ENCODE measurements at regions not wholly inside any gene's neighbourhood (a gene's known extent, or its start where the extent isn't known, plus 50 kb on each side); places are given as distances from the start of the nearest gene placed in this dataset.

DNA sequence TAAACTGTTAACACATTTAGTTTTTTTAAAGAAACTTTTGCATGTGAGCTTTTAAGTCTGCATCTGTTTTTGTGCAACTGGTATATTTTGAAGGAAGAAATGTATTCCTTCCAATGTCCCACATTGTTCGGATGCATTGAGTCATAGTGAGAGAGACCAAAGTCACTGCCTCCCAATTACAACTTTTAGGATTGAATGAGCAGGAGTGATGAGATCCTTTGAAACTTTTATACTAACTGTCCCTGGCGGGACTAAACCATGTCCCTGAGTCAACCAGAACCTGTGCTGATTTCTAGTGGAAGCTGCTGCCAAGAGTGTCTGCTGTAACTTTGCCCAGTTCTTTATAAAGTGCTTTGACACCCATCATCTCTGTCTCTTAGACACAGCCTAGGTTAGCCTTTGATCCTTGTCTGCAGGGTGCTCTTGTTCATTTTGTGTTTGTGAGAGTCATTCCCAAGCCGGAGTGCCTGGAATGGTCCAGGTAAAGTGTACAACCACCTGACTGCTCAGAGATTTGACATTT is 122.7 kb downstream of the ZNF518B start:
- no peak for DNase-seq

DNA sequence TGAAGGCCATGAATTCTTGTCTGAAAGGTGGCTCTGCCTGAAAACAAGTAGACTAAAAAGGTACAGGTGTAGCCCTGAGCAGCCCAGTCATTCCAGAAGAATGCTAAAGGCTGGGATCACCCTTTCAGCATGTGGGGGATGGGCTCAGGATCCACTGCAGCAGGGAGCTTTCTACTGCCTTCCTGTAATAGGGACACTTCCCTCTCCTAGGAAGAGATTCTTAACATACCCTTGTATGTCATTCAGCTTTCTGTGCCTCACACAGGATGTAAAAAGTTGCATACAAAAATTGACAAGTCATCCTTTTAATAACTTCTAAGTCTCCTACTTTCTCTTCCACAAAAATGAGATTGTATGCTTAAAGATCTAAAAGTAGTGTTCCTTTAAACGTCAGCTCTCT is 123.3 kb downstream of the ZNF518B start:
- no peak for DNase-seq

DNA sequence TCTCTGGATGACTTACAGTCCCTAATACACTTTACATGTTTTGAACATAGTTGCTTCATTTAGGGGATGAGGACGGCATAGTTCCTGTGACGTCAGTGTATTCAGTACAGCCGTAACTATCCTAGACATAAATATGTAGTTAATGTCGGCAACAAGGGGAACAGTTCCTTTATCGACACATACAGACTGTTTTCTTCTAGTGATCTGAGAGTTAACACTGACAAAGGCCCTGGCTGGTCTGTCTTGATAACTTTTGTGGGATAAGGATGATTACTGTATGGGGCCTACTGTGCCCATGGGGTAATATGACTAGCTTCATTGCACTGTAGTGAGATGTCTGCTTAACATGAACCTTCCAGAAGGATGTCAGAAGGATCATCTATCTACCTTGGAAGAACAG is 131.2 kb downstream of the ZNF518B start:
- no peak for DNase-seq

DNA sequence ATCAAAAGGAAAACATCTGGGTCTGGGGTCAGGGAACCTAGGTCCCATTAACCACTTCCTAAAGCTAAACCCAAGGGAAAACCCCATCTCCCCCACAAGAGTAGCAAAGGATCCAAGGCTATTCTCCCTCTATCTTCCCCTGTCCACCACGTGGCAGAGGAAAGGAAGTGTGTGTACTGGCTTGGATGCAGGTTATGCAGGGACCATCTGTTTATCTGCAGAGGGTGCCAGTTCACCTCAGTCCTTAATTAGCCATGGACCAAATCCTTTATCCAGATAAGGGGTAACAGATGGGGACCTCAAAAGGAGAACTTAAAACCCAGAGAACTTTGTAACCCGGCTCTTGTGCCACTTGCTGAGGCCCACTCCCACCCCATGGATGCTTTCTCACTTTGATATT is 135.3 kb downstream of the ZNF518B start:
- DNase-seq = no peak

DNA sequence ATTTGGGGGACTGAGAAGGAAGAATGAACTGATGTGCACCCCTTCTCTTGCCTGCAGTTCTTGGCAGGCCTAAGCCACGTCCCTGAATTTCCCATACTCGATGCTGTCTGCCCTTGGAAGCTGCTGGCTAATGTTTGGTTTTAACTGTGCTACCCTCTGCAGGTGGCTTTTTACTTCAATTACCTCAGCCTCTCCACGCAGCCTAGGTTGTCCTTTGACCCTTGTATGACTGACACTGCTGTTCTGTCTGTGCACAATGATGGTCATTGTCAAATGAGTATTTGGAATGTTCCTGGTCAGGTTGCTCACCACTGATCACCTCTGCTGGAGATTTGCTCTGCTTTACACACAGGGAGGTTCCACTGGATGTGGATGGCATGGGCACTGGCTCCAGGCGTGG is 137.1 kb downstream of the ZNF518B start:
- no peak for DNase-seq

DNA sequence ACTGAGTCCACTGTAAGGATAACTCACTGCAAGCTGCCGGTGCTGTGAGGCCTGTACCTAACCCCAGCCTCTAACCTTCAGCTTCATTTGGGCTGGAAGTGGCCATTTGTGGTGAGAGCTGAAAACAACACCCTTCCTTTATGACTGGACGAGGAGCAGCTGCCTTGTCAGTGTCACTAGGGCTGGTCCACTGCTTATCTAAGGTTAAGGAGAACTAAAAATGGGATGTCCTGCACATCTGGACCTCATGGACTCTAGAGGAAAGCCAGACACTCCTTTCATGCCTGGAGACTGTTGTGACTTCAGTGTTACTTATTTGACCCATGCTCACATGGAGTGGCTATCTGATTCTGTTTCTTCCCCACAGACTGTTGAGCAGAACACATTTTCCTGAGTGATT is 139.9 kb downstream of the ZNF518B start:
- DNase-seq = no peak

DNA sequence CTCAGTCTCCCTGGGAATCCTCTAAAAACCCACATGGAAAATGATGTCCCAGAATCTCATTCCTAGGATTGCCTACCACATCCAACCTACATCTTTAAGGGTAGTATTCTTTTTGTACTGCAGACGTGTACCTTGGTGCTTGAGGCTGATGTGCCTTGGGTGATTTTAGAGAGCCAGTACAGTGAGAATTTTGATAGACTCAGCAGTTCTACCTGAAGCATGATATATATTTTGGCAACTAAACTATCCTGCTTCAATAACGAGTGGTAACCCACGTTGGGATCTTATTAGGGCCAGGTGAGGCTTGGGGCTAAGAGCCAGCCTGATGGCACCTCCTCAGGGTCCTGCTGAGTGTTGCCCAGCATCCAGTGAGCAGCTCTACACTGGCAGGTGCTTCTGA is 140.4 kb downstream of the ZNF518B start:
- no peak for DNase-seq

DNA sequence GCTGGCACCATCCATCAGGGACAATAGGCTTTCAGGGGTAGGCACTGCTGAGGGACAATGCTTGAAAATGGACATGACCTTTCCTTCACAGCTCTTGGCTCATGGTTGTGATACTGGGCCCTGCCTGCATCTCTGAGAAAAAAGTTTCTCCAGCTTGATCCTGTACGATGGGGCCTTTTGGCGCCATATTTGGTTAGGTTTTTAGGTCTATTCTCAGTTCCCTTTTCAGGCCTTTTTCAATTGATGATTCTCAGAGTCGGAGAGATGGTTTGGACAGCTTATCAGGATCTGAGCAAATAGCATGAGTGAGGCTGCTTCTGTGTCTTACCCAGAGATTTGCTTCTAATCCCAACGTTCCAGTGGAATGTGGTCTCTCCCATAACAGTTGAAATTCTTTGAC is 141.6 kb downstream of the ZNF518B start:
- DNase-seq = no peak

DNA sequence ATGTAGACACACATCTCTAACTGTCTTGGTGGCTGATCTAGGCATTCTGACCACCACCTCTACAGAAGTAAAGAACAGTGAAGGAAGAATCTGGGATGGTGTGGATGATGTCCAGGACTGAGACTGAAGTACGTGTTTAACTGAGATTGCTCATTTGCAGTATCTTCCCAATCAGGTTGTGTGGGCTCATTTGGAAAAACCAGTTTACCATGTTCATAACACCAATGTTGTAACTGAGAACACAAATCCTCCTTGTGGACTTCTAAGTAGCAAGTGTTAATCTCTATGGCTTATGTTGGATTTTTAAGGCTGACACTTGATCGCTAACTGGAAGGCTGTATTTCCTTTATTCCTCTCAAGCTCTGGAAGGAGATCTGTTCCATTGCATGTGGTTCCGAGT is 144.7 kb downstream of the ZNF518B start:
- DNase-seq = no peak

DNA sequence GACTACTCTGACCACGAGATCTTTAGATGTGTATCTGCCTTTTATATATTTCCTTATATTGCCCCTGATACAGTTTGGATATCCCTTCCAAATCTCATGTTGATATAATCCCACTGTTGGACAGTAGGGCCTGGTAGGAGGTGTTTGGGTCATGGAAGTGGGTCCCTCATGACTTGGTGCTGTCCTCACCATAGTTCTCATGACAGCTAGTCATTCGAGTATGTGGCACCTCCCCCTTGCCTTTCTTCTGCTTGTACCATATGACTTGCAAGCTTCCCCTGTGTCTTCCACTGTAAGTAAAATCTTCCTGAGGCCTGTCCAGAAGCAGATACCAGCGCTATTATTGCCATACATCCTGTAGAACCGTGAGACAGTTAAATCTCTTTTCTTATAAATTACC is 145.3 kb downstream of the ZNF518B start:
- DNase-seq = no peak

DNA sequence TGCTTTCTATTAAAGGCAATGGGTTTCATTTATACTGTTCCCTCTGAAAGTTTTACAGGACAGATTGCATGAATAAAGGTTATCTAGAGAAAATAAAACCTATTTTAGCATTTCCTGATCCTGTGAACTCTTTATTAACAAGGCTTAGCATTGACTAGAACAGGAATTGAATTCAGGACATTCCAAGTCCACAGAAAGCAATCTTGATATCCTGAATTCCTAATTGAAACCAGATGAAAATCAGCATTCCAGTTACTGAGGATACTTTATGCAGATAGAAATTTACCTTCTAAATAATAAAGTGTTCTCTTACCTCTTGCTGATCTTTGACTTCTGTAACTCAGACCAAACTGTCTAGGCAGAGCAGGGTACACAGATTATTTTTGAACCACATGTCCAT is 151.4 kb downstream of the ZNF518B start:
- no peak for DNase-seq

DNA sequence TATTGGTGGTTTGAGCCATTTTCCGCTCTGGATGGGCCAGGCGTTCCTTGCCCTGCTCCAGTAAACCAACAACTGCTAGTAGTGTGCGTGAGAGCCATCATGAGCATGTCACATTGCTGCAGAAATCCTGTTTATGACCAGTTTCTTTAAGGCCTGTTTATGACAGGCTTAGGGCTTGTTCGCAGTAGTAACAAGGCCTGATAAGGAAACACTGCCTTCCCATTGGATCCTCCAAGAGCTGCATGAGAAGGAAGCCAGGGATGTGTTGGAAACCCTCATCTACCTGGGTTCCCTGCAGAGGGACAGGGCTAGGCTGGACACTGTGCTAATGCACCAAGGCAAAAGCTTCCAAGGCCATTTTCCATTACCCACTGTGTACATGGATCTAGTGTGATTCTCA is 153.9 kb downstream of the ZNF518B start:
- DNase-seq = no peak

DNA sequence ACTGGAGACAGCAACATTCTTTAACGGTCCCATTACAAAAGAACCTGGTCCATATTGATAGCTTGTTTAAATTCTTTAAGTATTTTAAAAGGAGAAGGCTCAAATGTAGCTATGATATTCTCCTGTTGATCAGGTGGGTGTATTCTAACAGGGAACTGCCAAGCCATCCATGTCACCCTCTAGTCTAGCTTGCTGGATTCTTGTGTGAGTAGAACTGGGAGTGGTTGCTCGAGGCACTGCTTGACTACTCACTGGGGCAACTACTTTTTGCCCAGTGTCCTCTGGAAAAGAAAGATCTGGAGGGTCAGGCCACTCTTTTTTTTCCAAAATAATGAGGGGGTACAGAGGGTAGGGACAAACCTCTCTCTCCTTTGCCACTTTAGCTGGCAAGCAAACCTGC is 155.1 kb downstream of the ZNF518B start:
- no peak for DNase-seq

DNA sequence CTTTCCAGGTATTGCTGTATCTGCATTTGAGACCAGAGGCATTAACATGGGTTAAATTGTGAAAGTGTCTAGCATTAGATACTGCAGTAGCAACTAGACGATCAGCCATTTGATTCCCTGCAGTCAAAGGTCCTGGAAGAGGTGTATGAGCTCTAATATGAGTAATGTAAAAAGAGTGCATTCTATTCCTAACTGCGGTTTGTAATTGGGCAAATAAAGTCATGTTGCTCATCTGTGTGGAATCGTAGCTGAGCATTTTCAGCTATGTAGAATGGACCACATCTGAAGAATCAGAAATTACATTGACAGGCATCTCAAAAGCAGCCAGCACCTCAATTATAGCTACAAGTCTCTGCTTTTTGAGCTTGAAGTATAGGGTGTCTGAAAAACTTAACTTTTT is 157.6 kb downstream of the ZNF518B start:
- DNase-seq = no peak

DNA sequence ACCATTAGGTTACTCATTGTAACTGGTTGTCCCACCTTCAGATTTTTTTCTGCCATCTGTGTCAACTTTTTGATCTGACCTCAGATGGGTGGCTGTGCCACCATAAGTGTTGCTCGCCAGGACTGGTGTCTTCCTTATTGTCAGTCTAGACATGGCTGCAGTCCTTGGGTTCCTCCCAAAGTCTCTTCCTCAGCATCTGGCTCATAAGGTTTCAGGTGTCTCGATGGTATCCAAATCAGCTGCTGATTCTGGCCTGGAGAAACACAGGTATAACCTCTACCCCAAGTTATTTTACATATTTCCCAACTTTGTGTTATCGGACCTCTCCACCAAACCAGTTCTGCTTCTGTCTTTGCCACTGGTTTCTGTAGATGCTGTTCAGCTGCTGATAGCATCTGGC is 158.5 kb downstream of the ZNF518B start:
- no peak for DNase-seq

DNA sequence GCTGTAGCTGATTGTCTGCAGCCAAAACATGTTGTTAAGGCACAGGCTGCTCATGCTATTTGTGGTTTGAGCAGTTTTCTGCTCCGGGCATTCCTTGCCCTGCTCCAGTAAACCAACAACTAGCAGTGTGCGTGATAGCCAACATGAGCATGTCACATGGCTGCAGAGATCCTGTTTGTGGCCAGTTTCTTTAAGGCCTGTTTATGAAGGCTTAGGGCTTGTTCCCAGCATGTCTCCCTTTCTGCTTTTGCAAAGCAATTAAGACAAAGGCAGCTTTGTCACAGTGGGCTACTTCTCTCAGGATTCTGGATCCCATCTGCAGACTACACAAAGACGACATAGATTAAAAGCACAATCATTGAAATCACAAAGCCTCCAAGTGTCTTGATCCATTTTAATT is 160.5 kb downstream of the ZNF518B start:
- no peak for DNase-seq

DNA sequence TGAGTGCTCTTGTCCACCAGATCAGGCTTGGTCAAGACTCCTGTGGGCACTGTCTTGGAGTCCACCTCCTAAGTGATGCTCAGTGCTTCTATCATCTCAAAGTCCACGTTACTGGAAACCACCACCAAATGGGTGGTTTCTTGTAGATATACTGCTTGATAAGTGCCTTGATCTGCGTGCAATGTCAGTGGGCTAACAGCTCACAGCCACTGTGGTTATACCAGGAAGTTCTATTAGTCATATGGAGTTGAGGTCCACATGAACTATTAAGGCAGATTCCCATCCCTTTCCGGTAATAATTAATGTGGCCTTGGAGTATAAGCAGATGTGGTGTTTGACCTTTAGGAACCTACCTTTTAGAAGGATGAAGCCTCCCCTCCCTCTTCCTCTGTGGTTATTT is 161.9 kb downstream of the ZNF518B start:
- DNase-seq = no peak

DNA sequence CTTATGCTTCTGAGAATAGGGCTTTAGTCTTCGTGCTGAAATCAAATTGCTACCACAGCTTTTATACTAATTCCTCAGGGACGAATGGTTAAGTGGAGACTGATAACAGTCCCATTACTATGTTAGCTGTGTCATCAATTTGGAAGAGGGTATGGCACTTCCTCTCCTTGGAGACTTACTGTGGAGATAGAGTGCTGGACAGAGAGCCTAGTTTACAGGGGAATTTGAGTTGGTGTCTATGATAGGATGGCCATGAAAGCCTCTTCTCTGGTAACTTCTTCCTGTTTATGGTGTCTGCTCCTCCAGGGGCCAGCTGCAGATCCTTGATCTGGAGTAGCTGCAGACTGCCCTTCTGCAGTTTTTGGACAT is 167.7 kb downstream of the ZNF518B start:
- no peak for DNase-seq

DNA sequence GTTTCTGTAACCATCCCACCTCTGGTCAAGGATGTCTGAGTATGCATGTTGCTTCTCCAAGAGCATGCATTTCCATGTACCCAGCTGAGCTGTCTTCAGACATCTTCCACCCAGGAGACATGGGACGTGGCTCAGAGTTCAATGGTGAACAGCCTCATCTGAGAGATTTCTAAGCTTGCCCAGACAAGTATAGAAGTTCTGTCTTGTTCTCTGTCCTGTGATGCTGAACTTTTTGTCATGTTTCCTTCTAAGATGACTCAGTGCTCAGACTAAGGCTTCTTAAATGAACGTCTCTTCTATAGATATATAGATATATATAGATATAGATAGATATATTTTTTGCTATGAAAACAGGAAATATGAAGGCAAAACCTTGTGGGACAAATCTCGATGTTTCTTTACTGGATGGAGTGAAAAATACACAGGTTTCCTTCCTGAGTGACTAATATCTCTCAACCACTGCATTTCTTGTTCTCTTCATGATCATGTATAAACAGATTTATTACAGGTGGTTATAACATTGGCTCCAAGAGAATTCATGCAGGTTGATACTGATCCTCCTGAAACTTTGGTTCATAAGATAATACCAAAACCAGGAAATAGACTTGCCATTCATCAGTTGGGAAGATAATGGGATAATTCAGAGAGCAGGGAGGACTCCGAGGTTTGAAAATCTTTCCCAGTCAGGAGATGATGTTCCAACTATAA is 168.2 kb downstream of the ZNF518B start:
- no peak for DNase-seq

DNA sequence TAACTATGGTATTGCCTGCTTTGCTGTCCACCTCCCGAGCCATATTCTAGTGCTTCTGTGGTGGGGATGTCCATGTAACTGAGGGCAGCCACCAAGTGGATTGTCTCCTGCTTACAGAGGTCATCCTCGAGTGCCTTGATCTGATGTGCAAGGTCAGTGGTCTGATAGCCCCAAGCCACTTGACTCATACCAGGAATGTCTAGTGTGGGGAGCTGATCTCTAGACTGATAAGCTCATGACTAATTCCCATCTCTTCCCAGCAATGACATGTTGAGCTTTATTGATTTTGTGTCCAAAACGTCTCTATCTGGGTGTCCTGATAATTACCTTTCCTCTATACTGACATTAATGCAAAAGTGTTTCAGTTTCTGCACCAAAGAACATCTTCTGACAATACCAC is 168.4 kb upstream of the WDR1 start:
- DNase-seq = no peak

DNA sequence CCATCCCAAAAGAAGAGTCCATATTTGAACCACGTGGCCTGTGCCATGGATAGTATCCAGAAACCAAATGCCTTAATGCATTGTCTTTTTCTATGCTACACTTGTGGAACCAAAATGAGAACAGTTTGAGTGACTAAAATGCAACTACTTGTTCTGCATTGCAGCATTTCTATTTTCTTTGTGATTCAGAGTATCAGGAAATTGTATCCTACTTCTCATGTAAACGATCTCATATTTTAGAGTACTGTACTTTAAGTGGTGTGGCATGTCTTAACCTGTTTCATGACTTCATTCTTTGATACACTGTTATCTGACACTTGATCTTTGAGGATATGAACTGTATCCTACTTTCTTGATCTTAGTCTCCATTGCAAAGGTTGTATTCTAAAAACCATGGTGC is 167.2 kb upstream of the WDR1 start:
- no peak for DNase-seq

DNA sequence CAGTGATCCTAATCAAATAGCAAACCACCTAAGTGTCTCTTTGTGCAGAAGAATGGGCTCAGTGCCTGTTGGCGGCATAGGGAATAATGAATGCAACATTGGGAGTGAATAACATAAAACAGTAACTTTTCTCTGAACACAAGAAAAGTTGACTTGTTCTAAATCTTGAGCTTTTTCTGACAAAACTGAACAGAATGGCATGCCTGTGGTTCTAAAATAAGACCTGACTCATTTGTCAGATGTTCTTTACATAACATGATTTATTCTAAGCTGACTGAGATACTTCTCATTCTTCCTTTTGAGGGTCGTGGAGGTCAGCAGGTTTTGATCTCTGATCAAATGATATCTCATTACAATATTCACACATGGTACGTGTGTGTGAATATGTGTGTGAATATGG is 165.4 kb upstream of the WDR1 start:
- DNase-seq = no peak

DNA sequence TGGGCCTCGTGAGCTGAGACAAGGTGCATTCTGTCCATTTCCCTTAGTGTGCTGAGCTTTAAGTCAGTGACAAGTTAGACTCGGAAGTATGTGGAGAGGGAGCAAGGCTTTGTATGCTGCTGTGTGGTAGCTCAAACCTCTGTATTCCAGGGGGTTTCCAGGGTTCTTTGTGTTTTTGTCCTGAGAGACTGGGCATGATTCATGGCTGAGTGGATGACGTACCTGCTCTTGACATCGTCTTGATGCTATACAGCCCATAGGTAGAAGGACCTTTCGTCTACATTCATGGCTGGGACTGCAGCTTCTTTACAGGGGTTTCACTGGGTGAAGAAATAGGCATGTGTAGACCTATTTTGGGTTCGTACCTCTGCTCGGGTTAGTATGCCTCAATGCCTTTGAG is 162.7 kb upstream of the WDR1 start:
- DNase-seq = no peak

DNA sequence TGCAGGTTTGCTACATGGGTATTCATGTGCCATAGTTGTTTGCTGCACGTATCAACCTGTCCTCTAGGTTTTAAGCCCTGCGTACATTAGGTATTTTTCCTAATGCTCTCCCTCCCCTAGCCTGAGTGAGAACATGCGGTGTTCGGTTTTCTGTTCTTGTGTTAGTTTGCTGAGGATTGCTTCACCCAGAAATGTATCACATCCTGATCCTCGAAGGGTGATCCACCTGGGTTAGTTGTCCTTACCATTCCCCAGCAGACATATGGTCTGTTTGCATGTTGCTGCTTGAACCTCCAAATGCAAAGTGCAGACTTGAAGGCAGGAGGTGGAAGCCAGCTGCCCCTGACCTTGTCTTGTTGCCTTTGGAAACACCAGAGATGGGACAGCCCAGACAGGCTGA is 161.5 kb upstream of the WDR1 start:
- no peak for DNase-seq

DNA sequence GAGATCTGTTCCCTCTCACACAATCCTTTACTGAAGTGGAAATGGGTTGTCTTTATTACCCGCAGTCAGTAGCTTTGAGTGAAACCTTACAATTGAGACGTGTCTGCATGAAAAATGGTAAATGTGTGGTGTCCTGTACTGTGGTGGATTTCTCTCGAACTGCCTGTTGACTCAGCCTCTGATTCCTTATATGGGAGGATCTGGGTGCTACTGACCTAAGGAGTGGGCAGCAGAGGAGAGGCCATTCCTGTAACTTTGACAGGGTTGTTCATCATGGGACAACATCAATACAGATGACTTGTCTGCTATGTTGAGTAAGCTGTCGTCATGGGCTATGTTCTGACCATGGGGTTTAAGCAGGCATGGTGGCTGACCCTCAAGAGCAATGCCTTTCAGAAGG is 159.6 kb upstream of the WDR1 start:
- DNase-seq = no peak

DNA sequence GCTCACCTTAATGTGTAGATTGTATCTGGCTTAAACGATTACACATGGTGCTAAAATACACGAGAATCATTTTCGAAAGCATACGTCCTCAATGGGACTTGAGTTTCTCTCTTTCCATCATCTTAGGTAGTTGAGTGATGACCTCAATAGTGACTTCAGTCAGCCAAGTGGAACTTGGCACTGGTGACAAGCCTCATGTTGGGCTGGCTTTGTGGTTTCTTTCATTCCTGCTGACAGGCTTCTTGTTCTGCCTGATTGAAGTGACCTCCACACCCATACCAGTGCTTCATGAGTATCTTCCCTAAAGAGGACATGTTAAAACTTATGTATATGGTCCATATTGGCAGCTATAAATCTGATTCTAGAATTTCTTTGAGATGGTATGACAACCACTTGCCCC is 159.1 kb upstream of the WDR1 start:
- DNase-seq = no peak
